GM12878 (cell line): ENCODE measurements at regions not wholly inside any gene's neighbourhood (a gene's known extent, or its start where the extent isn't known, plus 50 kb on each side); places are given as distances from the start of the nearest gene placed in this dataset.

Experiments used
- BCL3 ChIP-seq: IDR thresholded peaks from 2 replicates; pipeline ENCODE4 v1.6.1; 2011; ENCODE audit warnings: borderline replicate concordance, low read depth, mild to moderate bottlenecking, moderate library complexity, low read length; ENCODE audit not compliant: insufficient read depth, poor library complexity, severe bottlenecking
- BRCA1 ChIP-seq: IDR thresholded peaks from 2 replicates; pipeline ENCODE4 v1.6.1; 2011; ENCODE audit warnings: low read depth, low read length, improper control_type of control experiment
- CEBPB ChIP-seq, 2 experiments: fragments of 150-350 bp in 1 of 2; IDR thresholded peaks; 2 replicates each; pipeline ENCODE4 v1.6.1; 2012 to 2014; ENCODE audit warnings: low read depth in 2 of 2, low read length in 2 of 2, borderline replicate concordance in 1 of 2, inconsistent platforms in 1 of 2
- CHD1 ChIP-seq: IDR thresholded peaks from 2 replicates; pipeline ENCODE4 v1.6.1; 2012; ENCODE audit warnings: low read depth, low read length, improper control_type of control experiment
- CTCF ChIP-seq, 3 experiments: IDR thresholded peaks in 2 of 3; conservative IDR thresholded peaks in 1 of 3; 2 replicates each; pipeline ENCODE4 v1.5.1; 2011; ENCODE audit warnings: low read depth in 3 of 3, low read length in 3 of 3, mild to moderate bottlenecking in 3 of 3, control low read depth in 2 of 3, moderate library complexity in 2 of 3, inconsistent platforms in 1 of 3, mixed read lengths in 1 of 3; ENCODE audit not compliant: control insufficient read depth in 2 of 3, insufficient read depth in 1 of 3; ENCODE audit errors: extremely low read depth in 1 of 3
- JUNB ChIP-seq: IDR thresholded peaks from 2 replicates; pipeline ENCODE4 v1.6.1; 2016; ENCODE audit warnings: antibody characterized with exemption, mild to moderate bottlenecking
- PAX8 ChIP-seq: fragments of 450-650 bp; IDR thresholded peaks from 2 replicates; pipeline ENCODE4 v1.6.1; 2017; ENCODE audit warnings: mild to moderate bottlenecking, moderate library complexity
- RCOR1 ChIP-seq: conservative IDR thresholded peaks from 2 replicates; pipeline ENCODE4 v1.6.1; 2012; ENCODE audit warnings: low read depth, low read length, improper control_type of control experiment
- RELB ChIP-seq: fragments of 450-650 bp; IDR thresholded peaks from 2 replicates; pipeline ENCODE4 v1.6.1; 2017; ENCODE audit warnings: low read depth, mild to moderate bottlenecking, moderate library complexity
- SIN3A ChIP-seq: IDR thresholded peaks from 2 replicates; pipeline ENCODE4 v1.6.1; 2012; ENCODE audit warnings: low read depth, low read length, improper control_type of control experiment
- SPI1 ChIP-seq: IDR thresholded peaks from 2 replicates; pipeline ENCODE4 v1.6.1; 2011; ENCODE audit warnings: low read depth, mild to moderate bottlenecking, low read length, moderate library complexity, borderline replicate concordance; ENCODE audit not compliant: insufficient read depth
- SREBF1 ChIP-seq: IDR thresholded peaks from 2 replicates; pipeline ENCODE4 v1.6.1; 2012; ENCODE audit warnings: mild to moderate bottlenecking, low read length
- USF2 ChIP-seq: IDR thresholded peaks from 2 replicates; pipeline ENCODE4 v1.6.1; 2011; ENCODE audit warnings: low read depth, low read length, improper control_type of control experiment, borderline replicate concordance
- ZNF274 ChIP-seq: IDR thresholded peaks from one replicate; pipeline ENCODE4 v1.8.0; 2011; ENCODE audit not compliant: insufficient read length, insufficient read depth

- no peak for TF ChIP-seq JUNB
- no peak for TF ChIP-seq RCOR1
- TF ChIP-seq RELB = no peak
- TF ChIP-seq CEBPB (IDR thresholded peaks at IDR 0.05; ENCODE audit: borderline replicate concordance in 1 of 2, low read depth in 2 of 2, low read length in 2 of 2) = no peak
- no peak for TF ChIP-seq BCL3
- no peak for TF ChIP-seq CTCF (IDR thresholded peaks at IDR 0.05 in 2 of 3, conservative IDR thresholded peaks at IDR 0.05 in 1 of 3; ENCODE audit: control insufficient read depth in 2 of 3, extremely low read depth in 1 of 3, insufficient read depth in 1 of 3, low read depth in 3 of 3, low read length in 3 of 3)
- no peak for TF ChIP-seq USF2
- no peak for TF ChIP-seq PAX8
- TF ChIP-seq SPI1 = no peak
- TF ChIP-seq CHD1 = no peak
- TF ChIP-seq ZNF274 = no peak
- no peak for TF ChIP-seq BRCA1
- TF ChIP-seq SREBF1 = no peak
- TF ChIP-seq SIN3A = no peak
Observed at GRCh38 chr6:139888681-139889122, 514.3 kb upstream of the CITED2 start.
